GM23338 (cell line): ENCODE measurements at regions not wholly inside any gene's neighbourhood (a gene's known extent, or its start where the extent isn't known, plus 50 kb on each side); places are given as distances from the start of the nearest gene placed in this dataset.

Experiments
- ATAC-seq: fragments of 200-7000 bp; cut with Tn5 transposase; 3 replicates; pipeline ENCODE4 v1.9.1; 2020
- DNase-seq: peaks from one replicate; pipeline ENCODE4 v3.0.0-alpha.2; 2015; ENCODE audit warnings: low spot score
- H2AFZ ChIP-seq: fragments of 200-600 bp; sonication (generic); 2 replicates; pipeline ENCODE4 v1.8.0; 2016; ENCODE audit warnings: antibody characterized with exemption, mild to moderate bottlenecking, moderate library complexity
- H3F3A ChIP-seq: fragments of 200-600 bp; sonication (generic); replicated peaks from 2 replicates; pipeline ENCODE4 v1.8.0; 2017; ENCODE audit warnings: antibody characterized with exemption, mixed run types, low read depth
- H3K27ac ChIP-seq: fragments of 200-600 bp; sonication (generic); 2 replicates; pipeline ENCODE4 v1.6.1; 2016; ENCODE audit warnings: low read depth
- H3K27me3 ChIP-seq: fragments of 200-600 bp; sonication (generic); 2 replicates; pipeline ENCODE4 v1.8.0; 2016; ENCODE audit warnings: mild to moderate bottlenecking, mixed run types, moderate library complexity; ENCODE audit not compliant: insufficient read depth
- H3K36me3 ChIP-seq: fragments of 200-600 bp; sonication (generic); 2 replicates; pipeline ENCODE4 v1.8.0; 2016; ENCODE audit warnings: mild to moderate bottlenecking; ENCODE audit not compliant: insufficient read depth
- H3K4me1 ChIP-seq: fragments of 200-600 bp; sonication (generic); 2 replicates; pipeline ENCODE4 v1.8.0; 2016; ENCODE audit warnings: mild to moderate bottlenecking, moderate library complexity; ENCODE audit not compliant: insufficient read depth
- H3K4me2 ChIP-seq: fragments of 200-600 bp; sonication (generic); 2 replicates; pipeline ENCODE4 v1.7.1; 2017; ENCODE audit warnings: mixed run types
- H3K4me3 ChIP-seq: fragments of 200-600 bp; sonication (generic); 2 replicates; pipeline ENCODE4 v1.6.1; 2016; ENCODE audit warnings: mixed run types
- H3K79me2 ChIP-seq: fragments of 200-600 bp; sonication (generic); replicated peaks from 2 replicates; pipeline ENCODE4 v1.8.0; 2017; ENCODE audit warnings: mild to moderate bottlenecking; ENCODE audit not compliant: insufficient read depth
- H3K9me2 ChIP-seq: fragments of 200-600 bp; sonication (generic); 2 replicates; pipeline ENCODE4 v1.8.0; 2017; ENCODE audit not compliant: insufficient read depth
- H4K20me1 ChIP-seq: fragments of 200-600 bp; sonication (generic); replicated peaks from 2 replicates; pipeline ENCODE4 v1.8.0; 2017; ENCODE audit warnings: mild to moderate bottlenecking; ENCODE audit not compliant: insufficient read depth
- H3K27ac Mint-ChIP-seq: 2 replicates; pipeline ENCODE4 v1.8.0; 2020; ENCODE audit warnings: inconsistent platforms, mild to moderate bottlenecking, moderate library complexity, mixed read lengths
- H3K27me3 Mint-ChIP-seq: 3 replicates; pipeline ENCODE4 v1.8.0; 2022; ENCODE audit warnings: low read depth, mild to moderate bottlenecking, moderate library complexity, mixed read lengths, inconsistent platforms; ENCODE audit not compliant: insufficient read depth, poor library complexity
- H3K36me3 Mint-ChIP-seq: 3 replicates; pipeline ENCODE4 v1.8.0; 2021; ENCODE audit warnings: low read depth, mild to moderate bottlenecking, inconsistent platforms, moderate library complexity, mixed read lengths
- H3K4me1 Mint-ChIP-seq: 3 replicates; pipeline ENCODE4 v1.8.0; 2020; ENCODE audit warnings: mild to moderate bottlenecking, inconsistent platforms, mixed read lengths
- H3K4me3 Mint-ChIP-seq: 3 replicates; pipeline ENCODE4 v1.8.0; 2021; ENCODE audit warnings: moderate library complexity, mild to moderate bottlenecking, inconsistent platforms, mixed read lengths
- H3K9me3 Mint-ChIP-seq: 3 replicates; pipeline ENCODE4 v1.8.0; 2020; ENCODE audit warnings: moderate library complexity, mild to moderate bottlenecking, inconsistent platforms, mixed read lengths
- CREB1 ChIP-seq: fragments of 250-450 bp; sonication (Bioruptor Pico); IDR thresholded peaks from 2 replicates; pipeline ENCODE4 v1.5.0; 2020; ENCODE audit warnings: low read depth, mild to moderate bottlenecking, moderate library complexity
- EZH2 ChIP-seq: fragments of 200-600 bp; sonication (generic); IDR thresholded peaks from one replicate; pipeline ENCODE4 v1.8.0; 2017; ENCODE audit warnings: antibody characterized with exemption, mild to moderate bottlenecking, low read depth; ENCODE audit not compliant: unreplicated experiment
- EZH2phosphoT487 ChIP-seq: fragments of 200-600 bp; sonication (generic); IDR thresholded peaks from one replicate; pipeline ENCODE4 v1.8.1; 2018; ENCODE audit warnings: antibody characterized with exemption; ENCODE audit not compliant: unreplicated experiment
- JUNB ChIP-seq: IDR thresholded peaks from one replicate; pipeline ENCODE4 v1.6.1; 2016; ENCODE audit warnings: antibody characterized with exemption; ENCODE audit not compliant: unreplicated experiment
- NANOG ChIP-seq: IDR thresholded peaks from 2 replicates; pipeline ENCODE4 v1.6.1; 2016; ENCODE audit warnings: antibody characterized with exemption, borderline replicate concordance
- POLR2AphosphoS5 ChIP-seq: IDR thresholded peaks from 2 replicates; pipeline ENCODE4 v1.6.1; 2016; ENCODE audit warnings: antibody characterized with exemption, low read depth
- STAT1 ChIP-seq: IDR thresholded peaks from one replicate; pipeline ENCODE4 v1.6.1; 2016; ENCODE audit warnings: antibody characterized with exemption; ENCODE audit not compliant: unreplicated experiment
- ZNF114 ChIP-seq: fragments of 250-450 bp; sonication (Bioruptor Pico); IDR thresholded peaks from 2 replicates; pipeline ENCODE4 v1.5.0; 2020; ENCODE audit warnings: mild to moderate bottlenecking, moderate library complexity
- ZNF331 ChIP-seq: fragments of 250-450 bp; sonication (Bioruptor Pico); IDR thresholded peaks from 2 replicates; pipeline ENCODE4 v1.5.0; 2020; ENCODE audit warnings: low read depth, mild to moderate bottlenecking, moderate library complexity
- TF ChIP-seq, protein P1 (sequence below): IDR thresholded peaks from 2 replicates; pipeline ENCODE4 v1.6.1; 2016; ENCODE audit warnings: antibody characterized with exemption
- TF ChIP-seq, protein P2 (sequence below): IDR thresholded peaks from one replicate; pipeline ENCODE4 v1.6.1; 2018; ENCODE audit warnings: antibody characterized with exemption; ENCODE audit not compliant: unreplicated experiment

DNA sequence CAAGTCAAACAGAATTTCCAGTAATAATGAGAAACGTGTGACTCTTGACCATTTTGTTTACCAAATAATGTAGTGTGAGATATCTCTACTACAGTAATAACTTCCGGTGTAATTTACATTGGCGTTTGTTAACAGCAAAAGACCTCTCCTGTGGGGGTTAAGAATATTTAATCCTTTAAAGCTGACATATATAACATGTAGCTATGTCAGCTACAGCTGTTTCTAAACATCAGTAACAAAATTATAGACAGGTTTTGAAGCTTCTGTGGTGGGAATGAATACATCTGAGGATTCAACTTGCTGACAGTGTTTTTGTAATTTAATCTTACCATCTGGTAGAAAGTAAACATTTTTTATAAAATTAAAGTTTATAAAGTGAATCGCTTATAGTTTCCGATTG is 73.6 kb upstream of the TENM3 start:
- ATAC-seq: no peak
- no peaks in the 10 kb centered on the region for H3K36me3 Mint-ChIP-seq
- no peaks in the 10 kb centered on the region; the same call in none of the 3 replicates for H3K4me1 Mint-ChIP-seq
- no peaks in the 10 kb centered on the region for H3K27me3 Mint-ChIP-seq
- Histone ChIP-seq H3K27me3 (no peaks in the 10 kb centered on the region), H3K79me2 (peaks cover 4% of the 10 kb centered on the region; the same call in 1 of the 2 replicates), H3K9me2 (no peaks in the 10 kb centered on the region), H3K4me2 (no peak overlapping the region), H2AFZ (no peak overlapping the region), H3K4me1 (no peaks in the 10 kb centered on the region), H3F3A (no peaks in the 10 kb centered on the region), H4K20me1 (no peaks in the 10 kb centered on the region), H3K36me3 (no peaks in the 10 kb centered on the region), H3K4me3 (no peak overlapping the region), H3K27ac (no peak overlapping the region)
- H3K9me3 Mint-ChIP-seq: no peaks in the 10 kb centered on the region
- no peak overlapping the region for H3K4me3 Mint-ChIP-seq
- no peak for DNase-seq
- TF ChIP-seq CREB1 (CRISPR knock-in tag): no peak
- TF ChIP-seq JUNB: no peak
- no peak for TF ChIP-seq NANOG
- no peak for TF ChIP-seq ZNF331
- no peak for TF ChIP-seq EZH2
- TF ChIP-seq STAT1: no peak
- no peak for TF ChIP-seq EZH2phosphoT487
- TF ChIP-seq, protein P1, sequence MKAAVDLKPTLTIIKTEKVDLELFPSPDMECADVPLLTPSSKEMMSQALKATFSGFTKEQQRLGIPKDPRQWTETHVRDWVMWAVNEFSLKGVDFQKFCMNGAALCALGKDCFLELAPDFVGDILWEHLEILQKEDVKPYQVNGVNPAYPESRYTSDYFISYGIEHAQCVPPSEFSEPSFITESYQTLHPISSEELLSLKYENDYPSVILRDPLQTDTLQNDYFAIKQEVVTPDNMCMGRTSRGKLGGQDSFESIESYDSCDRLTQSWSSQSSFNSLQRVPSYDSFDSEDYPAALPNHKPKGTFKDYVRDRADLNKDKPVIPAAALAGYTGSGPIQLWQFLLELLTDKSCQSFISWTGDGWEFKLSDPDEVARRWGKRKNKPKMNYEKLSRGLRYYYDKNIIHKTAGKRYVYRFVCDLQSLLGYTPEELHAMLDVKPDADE: no peak
- TF ChIP-seq POLR2AphosphoS5: no peak
- TF ChIP-seq, protein P2, sequence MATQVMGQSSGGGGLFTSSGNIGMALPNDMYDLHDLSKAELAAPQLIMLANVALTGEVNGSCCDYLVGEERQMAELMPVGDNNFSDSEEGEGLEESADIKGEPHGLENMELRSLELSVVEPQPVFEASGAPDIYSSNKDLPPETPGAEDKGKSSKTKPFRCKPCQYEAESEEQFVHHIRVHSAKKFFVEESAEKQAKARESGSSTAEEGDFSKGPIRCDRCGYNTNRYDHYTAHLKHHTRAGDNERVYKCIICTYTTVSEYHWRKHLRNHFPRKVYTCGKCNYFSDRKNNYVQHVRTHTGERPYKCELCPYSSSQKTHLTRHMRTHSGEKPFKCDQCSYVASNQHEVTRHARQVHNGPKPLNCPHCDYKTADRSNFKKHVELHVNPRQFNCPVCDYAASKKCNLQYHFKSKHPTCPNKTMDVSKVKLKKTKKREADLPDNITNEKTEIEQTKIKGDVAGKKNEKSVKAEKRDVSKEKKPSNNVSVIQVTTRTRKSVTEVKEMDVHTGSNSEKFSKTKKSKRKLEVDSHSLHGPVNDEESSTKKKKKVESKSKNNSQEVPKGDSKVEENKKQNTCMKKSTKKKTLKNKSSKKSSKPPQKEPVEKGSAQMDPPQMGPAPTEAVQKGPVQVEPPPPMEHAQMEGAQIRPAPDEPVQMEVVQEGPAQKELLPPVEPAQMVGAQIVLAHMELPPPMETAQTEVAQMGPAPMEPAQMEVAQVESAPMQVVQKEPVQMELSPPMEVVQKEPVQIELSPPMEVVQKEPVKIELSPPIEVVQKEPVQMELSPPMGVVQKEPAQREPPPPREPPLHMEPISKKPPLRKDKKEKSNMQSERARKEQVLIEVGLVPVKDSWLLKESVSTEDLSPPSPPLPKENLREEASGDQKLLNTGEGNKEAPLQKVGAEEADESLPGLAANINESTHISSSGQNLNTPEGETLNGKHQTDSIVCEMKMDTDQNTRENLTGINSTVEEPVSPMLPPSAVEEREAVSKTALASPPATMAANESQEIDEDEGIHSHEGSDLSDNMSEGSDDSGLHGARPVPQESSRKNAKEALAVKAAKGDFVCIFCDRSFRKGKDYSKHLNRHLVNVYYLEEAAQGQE: no peak
- no peak for TF ChIP-seq ZNF114 (CRISPR knock-in tag)
- no peak overlapping the region; the same call in 1 of the 2 replicates for H3K27ac Mint-ChIP-seq

DNA sequence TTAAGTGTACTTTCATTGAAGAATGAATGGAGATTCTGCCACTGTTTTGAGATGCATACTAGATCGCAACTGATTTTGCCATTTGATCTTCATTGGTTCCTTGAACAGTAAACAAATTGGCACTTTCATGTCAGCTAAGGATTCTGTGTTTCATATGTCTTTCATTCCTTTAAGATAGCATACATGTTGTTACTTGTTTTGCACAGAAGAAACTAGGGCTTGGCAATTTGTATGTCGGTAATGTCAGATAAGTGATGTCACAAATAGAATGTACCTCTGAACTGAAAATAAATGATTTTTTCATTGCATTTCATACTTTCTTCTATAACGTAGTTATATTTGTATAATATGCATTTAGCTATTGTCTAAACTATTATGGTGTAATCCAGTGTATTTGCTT is 73.2 kb upstream of the TENM3 start:
- no peak overlapping the region for H2AFZ ChIP-seq
- no peaks in the 10 kb centered on the region for H3K9me2 ChIP-seq
- Mint-ChIP-seq H3K9me3 (no peaks in the 10 kb centered on the region), H3K27ac (no peak overlapping the region), H3K4me3 (no peak overlapping the region), H3K27me3 (no peaks in the 10 kb centered on the region), H3K36me3 (no peaks in the 10 kb centered on the region), H3K4me1 (no peaks in the 10 kb centered on the region; the same call in none of the 3 replicates)
- H3K4me2 ChIP-seq: no peak overlapping the region
- H3K4me1 ChIP-seq: no peaks in the 10 kb centered on the region
- H3K79me2 ChIP-seq: peaks cover 4% of the 10 kb centered on the region; the same call in 1 of the 2 replicates
- DNase-seq (no peak), ATAC-seq (no peak)
- no peak overlapping the region for H3K4me3 ChIP-seq
- no peaks in the 10 kb centered on the region for H3K27me3 ChIP-seq
- no peaks in the 10 kb centered on the region for H4K20me1 ChIP-seq
- no peak overlapping the region for H3K27ac ChIP-seq
- no peaks in the 10 kb centered on the region for H3F3A ChIP-seq
- H3K36me3 ChIP-seq: no peaks in the 10 kb centered on the region
- TF ChIP-seq, protein P2: no peak
- TF ChIP-seq POLR2AphosphoS5: no peak
